GM11168 (cell line): ENCODE measurements at regions not wholly inside any gene's neighbourhood (a gene's known extent, or its start where the extent isn't known, plus 50 kb on each side); places are given as distances from the start of the nearest gene placed in this dataset.

Experiments used
- in situ Hi-C: fragments of 300-500 bp; cut with MboI; formaldehyde crosslinking; loops from one replicate; pipeline ENCODE4 v1.12.0; 2022; ENCODE audit warnings: low sequenced_read_pairs; ENCODE audit not compliant: unreplicated experiment

DNA sequence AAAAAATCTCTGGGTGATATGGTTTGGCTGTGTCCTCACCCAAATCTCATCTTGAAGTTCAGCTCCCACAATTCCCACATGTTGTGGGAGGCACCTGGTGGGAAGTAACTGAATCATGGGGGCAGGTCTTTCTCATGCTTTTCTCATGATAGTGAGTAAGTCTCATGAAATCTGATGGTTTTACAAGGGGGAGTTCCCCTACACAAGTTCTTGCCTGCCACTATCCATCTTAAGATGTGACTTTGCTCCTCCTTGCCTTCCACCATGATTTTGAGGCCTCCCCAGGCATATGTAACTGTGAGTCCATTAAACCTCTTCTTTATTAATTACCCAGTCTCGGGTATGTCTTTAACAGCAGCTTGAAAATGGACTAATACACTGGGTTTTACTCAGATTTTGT is 513.9 kb downstream of the TLE4 start:
- in situ Hi-C loops: no loop called here

- in situ Hi-C loops: no loop called here
Measured at GRCh38 chr9:80082213-80082612, 510.4 kb downstream of the TLE4 start.

- in situ Hi-C loops: no loop called here
Measured at GRCh38 chr9:80078826-80079225, 507.1 kb downstream of the TLE4 start.

DNA sequence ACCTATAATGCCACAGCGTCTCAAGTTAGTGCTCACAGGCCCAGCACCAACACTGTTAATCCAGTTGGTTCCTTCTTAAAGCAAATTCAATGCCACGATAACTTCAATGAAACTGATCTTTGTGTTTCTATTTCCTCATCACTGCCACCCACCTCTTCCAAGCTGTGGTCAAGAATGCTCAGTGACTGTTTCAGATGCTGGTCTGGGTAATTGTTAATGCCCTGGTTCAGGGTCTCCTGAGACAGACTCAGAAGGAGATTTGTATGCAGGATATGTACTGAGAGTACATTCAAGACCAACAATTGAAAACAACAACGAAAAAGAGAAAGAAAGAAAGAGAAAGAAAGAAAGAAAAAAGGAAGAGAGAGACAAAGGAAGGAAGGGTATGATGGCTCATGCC is 505.3 kb downstream of the TLE4 start:
- in situ Hi-C loops: no loop called here

GRCh38 chr9:80076162-80076561 is 504.4 kb downstream of the TLE4 start:
- in situ Hi-C loops: no loop called here

DNA sequence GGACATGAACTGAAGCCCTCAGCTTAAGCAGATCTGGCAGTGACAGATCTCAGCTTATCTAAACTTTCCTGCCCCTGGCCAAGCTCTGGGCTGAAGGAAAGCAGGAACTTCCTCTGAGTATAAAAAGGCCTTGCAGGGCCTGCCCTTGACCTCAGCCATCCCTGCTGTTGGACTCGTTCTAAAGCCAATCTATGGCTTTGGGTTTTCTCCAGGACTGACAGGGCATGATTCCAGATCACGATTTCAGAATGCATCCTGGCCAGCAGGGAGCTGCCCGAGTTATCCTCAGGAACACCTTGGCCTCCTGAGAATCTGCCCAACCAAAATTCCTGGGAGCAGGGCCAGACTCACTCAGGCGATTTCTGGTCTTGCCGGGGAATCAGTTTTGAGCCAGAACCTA is 502.7 kb downstream of the TLE4 start:
- in situ Hi-C loops: no loop called here

DNA sequence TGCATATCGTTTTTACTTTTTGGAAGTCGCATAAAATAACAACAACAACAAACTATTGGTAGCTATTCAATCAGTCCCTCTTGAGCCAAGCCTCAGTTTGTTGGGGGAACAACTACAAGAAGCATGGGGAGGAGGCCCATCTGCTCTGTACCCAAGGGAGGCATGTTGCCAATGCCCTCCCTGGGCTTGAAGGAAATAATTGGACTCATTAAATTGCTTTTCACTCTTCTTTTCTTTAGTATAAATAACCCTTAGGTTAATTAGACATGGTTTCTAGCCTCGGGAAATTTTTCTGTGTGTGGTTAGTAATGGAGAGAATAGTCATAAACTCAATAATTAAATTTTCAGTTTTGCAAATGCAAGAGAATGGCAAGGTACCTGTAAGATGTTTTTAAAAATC is 500.7 kb downstream of the TLE4 start:
- in situ Hi-C loops: no loop called here

GRCh38 chr9:80070071-80070742 is 498.4 kb downstream of the TLE4 start:
- in situ Hi-C loops: no loop called here

GRCh38 chr9:80066931-80067330 is 495.2 kb downstream of the TLE4 start:
- in situ Hi-C loops: no loop called here

GRCh38 chr9:80062567-80062966 is 490.8 kb downstream of the TLE4 start:
- in situ Hi-C loops: no loop called here

GRCh38 chr9:80061940-80062339 is 490.2 kb downstream of the TLE4 start:
- in situ Hi-C loops: no loop called here

DNA sequence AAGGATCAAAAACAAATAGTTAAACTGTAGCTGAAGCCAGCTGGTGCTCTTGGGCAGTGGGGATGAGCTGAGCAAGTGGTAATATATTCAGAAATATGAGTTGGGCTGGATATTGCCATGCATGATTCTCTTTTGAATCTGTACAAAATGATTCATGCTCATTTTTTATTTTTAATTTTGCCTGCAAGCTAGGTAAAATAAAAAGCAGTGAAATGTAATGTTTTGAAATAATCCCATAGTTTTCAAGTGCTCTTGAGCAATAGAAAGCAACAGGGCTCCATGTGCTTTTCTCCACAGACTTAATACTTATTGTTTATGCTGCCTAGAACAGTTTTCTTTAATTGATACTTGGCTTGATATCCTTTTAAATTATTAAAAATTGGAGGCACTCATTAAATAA is 489.3 kb downstream of the TLE4 start:
- in situ Hi-C loops: no loop called here

GRCh38 chr9:80059979-80060378 is 488.2 kb downstream of the TLE4 start:
- in situ Hi-C loops: no loop called here

- in situ Hi-C loops: no loop called here
Measured at GRCh38 chr9:80059191-80059590, 487.4 kb downstream of the TLE4 start.

DNA sequence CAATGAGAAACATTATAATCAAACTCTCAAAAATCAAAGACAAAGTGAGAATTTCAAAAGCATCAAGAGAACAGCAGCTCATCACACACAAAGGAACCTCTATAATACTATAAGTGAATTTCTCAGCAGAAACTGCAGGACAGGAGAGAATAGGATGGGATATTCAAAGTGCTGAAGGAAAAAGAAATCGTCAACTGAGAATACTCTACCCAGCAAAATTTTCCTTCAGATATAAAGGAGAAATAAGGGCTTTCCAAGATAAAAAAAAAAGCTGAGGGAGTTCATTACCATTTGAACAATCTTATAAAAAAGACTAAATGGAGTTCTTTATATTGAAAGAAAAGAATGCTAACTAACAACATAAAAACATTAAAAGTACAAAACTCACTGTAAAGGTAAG is 481.1 kb downstream of the TLE4 start:
- in situ Hi-C loops: no loop called here

DNA sequence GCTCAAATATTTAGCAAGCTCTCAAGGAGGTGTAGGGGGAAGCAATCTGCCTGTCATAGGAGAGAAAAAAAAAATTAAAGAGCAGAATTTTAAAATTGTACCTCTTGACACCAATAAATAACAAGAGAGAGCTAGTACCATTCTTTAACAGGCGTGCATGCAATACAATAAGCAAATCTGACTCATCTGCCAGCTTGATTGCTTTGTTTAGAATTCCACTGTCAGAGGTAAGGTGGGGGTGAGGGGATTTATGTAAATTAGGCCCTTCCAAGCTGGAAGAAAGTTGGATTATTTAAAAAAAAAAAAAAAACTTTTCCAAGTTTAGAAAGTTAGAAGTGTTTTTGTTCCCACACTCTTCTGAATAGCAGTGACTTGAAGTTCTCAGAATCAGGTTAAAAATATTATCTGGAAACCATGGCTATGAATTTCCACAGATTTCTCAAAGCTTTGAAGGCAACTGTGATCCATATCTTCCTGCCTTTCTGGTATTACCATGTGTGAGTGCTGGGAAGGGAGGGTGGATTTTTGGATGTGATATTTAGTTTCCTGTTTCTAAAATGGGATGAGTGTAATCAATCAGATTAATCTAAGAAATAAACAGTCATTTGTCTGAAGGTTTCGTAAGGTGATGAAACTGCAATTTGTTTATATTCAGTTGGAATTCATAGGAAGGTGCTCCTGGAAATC is 477.5 kb downstream of the TLE4 start:
- in situ Hi-C loops: no loop called here

GRCh38 chr9:80046481-80046880 is 474.7 kb downstream of the TLE4 start:
- in situ Hi-C loops: no loop called here

DNA sequence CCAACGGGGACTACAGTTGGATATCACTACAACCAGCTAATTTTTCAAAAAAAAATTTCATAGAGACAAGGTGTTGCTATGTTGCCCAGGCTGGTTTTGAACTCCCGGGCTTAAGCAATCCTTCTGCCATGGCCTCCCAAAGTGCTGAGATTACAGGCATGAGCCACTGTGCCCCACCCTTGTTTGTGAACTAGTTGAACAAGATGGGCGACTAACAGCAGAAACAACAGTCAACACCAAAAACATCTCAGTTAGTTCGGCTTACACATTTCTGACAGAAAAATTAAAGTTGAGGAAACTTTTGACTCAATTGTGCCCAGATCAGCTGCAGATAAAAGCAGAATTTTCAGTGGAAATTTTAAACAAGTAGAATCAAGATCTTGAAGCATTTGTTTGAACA is 470.1 kb downstream of the TLE4 start:
- in situ Hi-C loops: no loop called here

DNA sequence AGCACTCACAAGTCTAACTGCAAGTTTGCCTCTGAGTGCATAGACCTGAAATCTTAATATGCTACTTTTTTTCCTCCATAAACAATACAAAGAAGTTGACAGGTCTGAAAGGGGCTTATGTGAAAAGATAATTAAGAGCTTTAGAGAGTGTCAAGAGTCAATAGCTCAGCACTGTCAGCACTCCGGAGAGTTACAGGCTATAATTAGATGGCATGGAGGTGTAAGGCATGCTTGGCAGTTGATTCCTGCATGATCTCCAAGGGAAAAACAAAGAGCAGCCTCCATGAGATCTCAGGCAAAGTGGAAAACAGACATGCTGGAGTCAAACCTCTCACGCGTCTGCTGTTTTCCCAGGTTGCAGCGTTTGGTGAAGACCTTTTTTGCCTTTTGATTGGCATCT is 468.7 kb downstream of the TLE4 start:
- in situ Hi-C loops: no loop called here

- in situ Hi-C loops: no loop called here
Measured at GRCh38 chr9:80030801-80031200, 459.0 kb downstream of the TLE4 start.

- in situ Hi-C loops: no loop called here
Measured at GRCh38 chr9:80028501-80028900, 456.7 kb downstream of the TLE4 start.
